ENCODE measurements at regions not wholly inside any gene's neighbourhood (a gene's known extent, or its start where the extent isn't known, plus 50 kb on each side); places are given as distances from the start of the nearest gene placed in this dataset.

- 88 to 98% (median 88%) methylated on average over 1 of the region's 1 CpG for WGBS, 3 donors
- H3K27ac ChIP-seq (ENCODE audit: low read depth, low read length) = no peak overlapping the region
These were observed 60.9 kb upstream of the ZNF648 start for GRCh38 chr1:182122256-182122912.

DNA sequence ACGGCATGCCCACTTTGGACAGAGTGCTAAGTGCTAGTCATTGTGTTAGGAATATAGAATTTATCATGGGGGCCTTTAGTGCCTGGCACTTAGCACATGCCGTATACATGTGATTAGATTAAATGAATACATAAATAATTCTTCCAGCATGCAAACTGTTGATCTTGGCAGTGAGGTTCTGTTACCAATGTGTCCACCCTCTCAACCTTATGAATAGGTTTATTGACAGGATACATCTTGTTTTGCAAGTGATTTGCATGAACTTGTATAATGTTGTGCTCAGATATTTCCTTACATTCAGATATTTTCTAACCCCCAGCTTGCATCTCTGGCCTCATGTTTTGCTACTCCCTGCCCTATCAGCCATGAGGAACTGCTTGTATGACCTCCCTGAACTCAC, 60.3 kb upstream of the ZNF648 start:
- whole genome bisulfite sequencing, 3 donors = 55 to 97% (median 91%) methylated on average over 2 of the region's 2 CpGs
- H3K27ac ChIP-seq (ENCODE audit: low read depth, low read length) = no peak overlapping the region

DNA sequence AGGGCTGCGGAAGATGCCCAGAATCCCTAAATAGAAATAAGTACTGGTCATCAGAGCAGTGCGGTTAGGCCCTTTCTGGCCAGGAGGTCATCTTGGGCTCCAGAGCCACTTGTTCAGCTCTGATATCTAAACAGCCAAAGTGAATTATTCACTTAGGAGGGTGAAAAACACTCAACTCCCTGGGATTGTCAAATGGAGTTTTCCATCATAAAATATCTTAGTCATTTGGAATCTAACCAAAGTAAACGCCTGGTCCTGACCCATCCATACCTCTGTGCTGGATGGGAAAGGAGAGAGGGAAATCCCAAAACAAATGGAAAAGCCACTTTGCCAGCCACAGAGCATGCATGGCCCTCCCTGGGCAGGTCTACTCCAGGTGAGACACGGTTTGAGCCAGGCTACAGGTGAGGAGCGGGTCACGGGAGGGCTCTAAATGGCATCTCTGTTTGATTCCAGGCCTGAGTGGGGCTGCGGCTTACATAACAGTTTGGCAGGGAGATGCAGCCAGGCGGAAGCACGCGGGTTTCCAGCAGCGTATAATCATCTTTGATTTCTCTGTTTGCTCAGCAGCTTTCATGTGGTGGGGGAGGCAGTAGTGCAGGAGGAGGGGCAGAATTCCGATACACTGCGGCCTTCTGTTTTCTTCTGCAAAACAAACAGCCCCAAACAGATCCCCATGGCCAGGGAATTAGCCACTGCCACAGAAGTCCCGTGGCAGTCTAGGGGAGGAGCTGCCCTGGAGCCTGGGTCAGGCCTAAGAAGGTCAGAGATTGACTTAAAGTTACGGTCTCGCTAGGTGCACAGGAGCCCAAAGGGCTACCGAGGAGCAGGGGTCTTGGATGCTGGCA, 59.1 kb upstream of the ZNF648 start:
- WGBS, 3 donors = 32 to 69% (median 66%) methylated on average over 17 of the region's 17 CpGs
- H3K27ac ChIP-seq (ENCODE audit: low read depth, low read length) = no peak overlapping the region

DNA sequence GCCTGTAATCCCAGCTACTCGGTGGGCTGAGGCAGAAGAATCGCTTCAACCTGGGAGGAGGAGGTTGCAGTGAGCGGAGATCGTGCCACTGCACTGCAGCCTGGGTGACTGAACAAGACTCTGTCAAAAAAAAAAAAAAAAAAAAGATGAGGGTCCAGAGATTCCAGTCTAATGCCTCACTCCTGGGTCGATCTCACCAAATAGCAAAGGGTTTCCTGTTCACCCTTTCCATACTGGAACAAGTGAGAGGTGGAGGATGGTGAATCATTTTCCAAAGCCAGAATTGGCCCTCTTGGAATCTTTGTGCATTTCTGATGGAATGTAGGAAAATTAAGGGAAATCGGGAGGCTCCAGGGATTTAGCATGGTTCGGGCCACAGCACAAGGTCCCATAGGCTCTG, 58.1 kb upstream of the ZNF648 start:
- 73 to 88% (median 81%) methylated on average over 7 of the region's 7 CpGs for WGBS, 3 donors
- no peak overlapping the region for H3K27ac ChIP-seq (ENCODE audit: low read depth, low read length)

- no peak overlapping the region for H3K27ac ChIP-seq (ENCODE audit: low read depth, low read length)
These were observed 57.3 kb upstream of the ZNF648 start for GRCh38 chr1:182118851-182119250.

GRCh38 chr1:182114627-182115023, 53.1 kb upstream of the ZNF648 start:
- 50 to 74% (median 53%) methylated on average over 9 of the region's 9 CpGs for WGBS, 3 donors
- no peak overlapping the region for H3K27ac ChIP-seq (ENCODE audit: low read depth, low read length)

DNA sequence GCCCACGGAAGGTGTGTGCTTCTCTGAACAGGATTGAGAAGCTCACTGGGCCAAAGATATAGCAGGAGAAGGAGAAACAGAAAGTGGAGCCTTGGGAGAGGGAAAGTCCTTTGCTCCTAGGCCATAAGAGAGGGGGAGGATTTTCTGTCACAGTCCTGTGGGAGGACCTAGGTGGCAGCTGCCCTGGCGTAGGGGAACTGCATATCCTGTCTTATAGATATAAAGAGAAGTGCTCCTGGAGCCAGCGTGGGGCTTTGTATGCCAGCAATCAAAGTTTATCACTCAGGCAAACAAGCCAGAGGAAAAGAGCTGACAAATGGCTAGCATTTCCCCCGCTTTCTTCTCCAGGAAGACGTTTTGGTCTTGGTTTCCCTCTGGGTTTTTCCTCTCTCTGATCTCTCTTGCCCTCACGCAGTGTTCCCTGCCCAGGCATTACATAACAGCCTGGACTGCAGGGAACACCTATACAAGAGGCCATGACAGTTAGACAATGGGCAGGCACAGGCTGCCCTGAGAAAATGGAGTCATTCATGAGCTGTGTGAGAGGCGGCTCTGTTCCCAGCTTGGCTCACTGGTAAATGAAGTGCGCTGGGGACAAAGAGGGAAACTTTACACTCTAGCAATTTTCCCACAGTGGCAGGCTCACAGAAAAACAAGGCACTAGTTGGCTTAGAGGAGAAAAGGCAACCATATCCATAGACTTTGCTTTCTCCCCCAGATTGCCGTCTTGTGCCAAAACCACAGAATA, 52.5 kb upstream of the ZNF648 start:
- 47 to 49% (median 47%) methylated on average over 9 of the region's 9 CpGs for WGBS, 3 donors

GRCh38 chr1:182111496-182111895, 50.0 kb upstream of the ZNF648 start:
- WGBS, 3 donors = 65 to 79% (median 79%) methylated on average over 5 of the region's 5 CpGs
- no peak overlapping the region for H3K27ac ChIP-seq (ENCODE audit: low read depth, low read length)

More for the DNA sequence above, 52.5 kb upstream of the ZNF648 start:
- H3K27ac ChIP-seq (ENCODE audit: low read depth, low read length) = no peak overlapping the region
